OCI-LY1 (cell line): ENCODE measurements at regions not wholly inside any gene's neighbourhood (a gene's known extent, or its start where the extent isn't known, plus 50 kb on each side); places are given as distances from the start of the nearest gene placed in this dataset.

Source experiments
- CTCF ChIP-seq: fragments of 200-600 bp; sonication (generic), shearing (Covaris generic); IDR thresholded peaks from 2 replicates; pipeline ENCODE4 v1.5.1; 2017; ENCODE audit warnings: mild to moderate bottlenecking, antibody characterized with exemption, low read length, moderate library complexity, mixed read lengths
- EZH2 ChIP-seq: fragments of 200-600 bp; sonication (generic), shearing (Covaris generic); IDR thresholded peaks from 2 replicates; pipeline ENCODE4 v1.8.0; 2017; ENCODE audit warnings: borderline replicate concordance, mixed run types, mild to moderate bottlenecking, antibody characterized with exemption, low read length, moderate library complexity, mixed read lengths

- TF ChIP-seq CTCF (no peak), EZH2 (no peak)
Measured at GRCh38 chr3:6726811-6727210, 134.1 kb upstream of the GRM7 start.
